GM12878 (cell line): ENCODE measurements at regions not wholly inside any gene's neighbourhood (a gene's known extent, or its start where the extent isn't known, plus 50 kb on each side); places are given as distances from the start of the nearest gene placed in this dataset.

ENCODE experiments used
- ATAC-seq: fragments of 200-7000 bp; cut with Tn5 transposase; 3 replicates; pipeline ENCODE4 v1.9.1; 2020; ENCODE audit warnings: mild to moderate bottlenecking, moderate library complexity
- BruUV-seq: library from RNA; stranded (reverse); fragments of 400-500 nt; replicated peaks from 2 replicates; lab custom pipeline; 2021; lab: Mats Ljungman, UMichigan
- CTCF ChIA-PET: fragments of 300-600 bp; sonication (Branson Sonifier 250); formaldehyde crosslinking; extraction: SDS; loops from one replicate; lab custom pipeline; 2021; ENCODE audit warnings: inconsistent platforms; lab: Yijun Ruan, JAX
- POLR2A ChIA-PET: fragments of 350-600 bp; formaldehyde crosslinking; extraction: SDS; loops from one replicate; lab custom pipeline; 2021; ENCODE audit warnings: inconsistent platforms; lab: Charles Lee
- RAD21 ChIA-PET: fragments of 300-600 bp; sonication (Branson Sonifier 250); formaldehyde crosslinking; loops from one replicate; lab custom pipeline; 2023; ENCODE audit warnings: antibody characterized with exemption; ENCODE audit not compliant: unreplicated experiment; lab: Charles Lee
- SMC1A ChIA-PET: fragments of 300-600 bp; sonication (Branson Sonifier 250); formaldehyde crosslinking; loops from one replicate; lab custom pipeline; 2023; ENCODE audit not compliant: unreplicated experiment, uncharacterized antibody; lab: Charles Lee
- DNase-seq: peaks from one replicate; pipeline ENCODE4 v3.0.0-alpha.2; 2011; ENCODE audit warnings: low read depth, low spot score
- FAIRE-seq: peaks from 3 replicates; lab custom pipeline; 2011; peaks lifted over from hg19 to GRCh38; lab: Jason Lieb, UNC
- H2AFZ ChIP-seq: 2 replicates; pipeline ENCODE4 v1.6.0; 2011; ENCODE audit warnings: low read depth, low read length, control low read depth; ENCODE audit not compliant: control insufficient read depth
- H3K27ac ChIP-seq: 2 replicates; pipeline ENCODE4 v1.5.1; 2011; ENCODE audit warnings: control low read depth; ENCODE audit not compliant: control insufficient read depth, insufficient read depth
- H3K27me3 ChIP-seq, 2 experiments: replicated peaks in 1 of 2; 2 replicates each; pipeline versions ENCODE4 v1.6.0 to v1.6.1; 2011; ENCODE audit warnings: low read length in 1 of 2; ENCODE audit not compliant: control insufficient read depth in 2 of 2, insufficient read depth in 2 of 2
- H3K36me3 ChIP-seq, 2 experiments: 2 replicates each; pipeline ENCODE4 v1.5.1; 2011; ENCODE audit warnings: low read length in 1 of 2; ENCODE audit not compliant: control insufficient read depth in 2 of 2, insufficient read depth in 2 of 2
- H3K4me1 ChIP-seq: 2 replicates; pipeline ENCODE4 v1.6.1; 2011; ENCODE audit warnings: mild to moderate bottlenecking, low read length, moderate library complexity, mixed read lengths; ENCODE audit not compliant: control insufficient read depth, insufficient read depth
- H3K4me2 ChIP-seq: 2 replicates; pipeline ENCODE4 v1.6.0; 2011; ENCODE audit warnings: control low read depth; ENCODE audit not compliant: control insufficient read depth, insufficient read depth
- H3K4me3 ChIP-seq: fragments of 200-600 bp; sonication (generic); 2 replicates; pipeline ENCODE4 v1.5.1; 2016
- H3K79me2 ChIP-seq: 2 replicates; pipeline ENCODE4 v1.6.0; 2011; ENCODE audit warnings: low read length; ENCODE audit not compliant: control insufficient read depth, insufficient read depth
- H3K9ac ChIP-seq: 2 replicates; pipeline ENCODE4 v1.8.0; 2011; ENCODE audit warnings: low read length, control low read depth, mixed read lengths; ENCODE audit not compliant: control insufficient read depth, insufficient read depth
- H3K9me3 ChIP-seq: replicated peaks from 3 replicates; pipeline ENCODE4 v1.5.1; 2011; ENCODE audit warnings: mild to moderate bottlenecking, low read length; ENCODE audit not compliant: control insufficient read depth, insufficient read depth
- H4K20me1 ChIP-seq: 2 replicates; pipeline ENCODE4 v1.6.0; 2011; ENCODE audit not compliant: control insufficient read depth, insufficient read depth
- CBX5 ChIP-seq: sonication (generic); IDR thresholded peaks from 2 replicates; pipeline ENCODE4 v1.6.1; 2016; ENCODE audit warnings: low read depth, moderate library complexity, mild to moderate bottlenecking, inconsistent platforms
- JUNB ChIP-seq: IDR thresholded peaks from 2 replicates; pipeline ENCODE4 v1.6.1; 2016; ENCODE audit warnings: antibody characterized with exemption, mild to moderate bottlenecking
- POLR2AphosphoS5 ChIP-seq: IDR thresholded peaks from 2 replicates; pipeline ENCODE4 v1.6.1; 2011; ENCODE audit warnings: mild to moderate bottlenecking, low read length, inconsistent platforms
- RAD51 ChIP-seq: fragments of 450-650 bp; IDR thresholded peaks from 2 replicates; pipeline ENCODE4 v1.6.1; 2016; ENCODE audit warnings: moderate library complexity, mild to moderate bottlenecking, inconsistent platforms
- SKIL ChIP-seq: fragments of 450-650 bp; IDR thresholded peaks from 2 replicates; pipeline ENCODE4 v1.6.1; 2017; ENCODE audit warnings: mild to moderate bottlenecking, low read depth, inconsistent platforms; ENCODE audit not compliant: poor library complexity, severe bottlenecking
- SMARCA5 ChIP-seq: fragments of 450-650 bp; IDR thresholded peaks from 2 replicates; pipeline ENCODE4 v1.6.1; 2017; ENCODE audit warnings: mild to moderate bottlenecking
- SPI1 ChIP-seq: IDR thresholded peaks from 2 replicates; pipeline ENCODE4 v1.6.1; 2011; ENCODE audit warnings: low read depth, mild to moderate bottlenecking, low read length, moderate library complexity, borderline replicate concordance; ENCODE audit not compliant: insufficient read depth
- YY1 ChIP-seq: IDR thresholded peaks from 2 replicates; pipeline ENCODE4 v1.6.1; 2011; ENCODE audit warnings: low read depth, mild to moderate bottlenecking, low read length
- ZBTB11 ChIP-seq: fragments of 450-650 bp; formaldehyde crosslinking; IDR thresholded peaks from 2 replicates; pipeline ENCODE4 v1.5.0; 2022; ENCODE audit warnings: mild to moderate bottlenecking, missing genetic modification characterization
- ZNF217 ChIP-seq: fragments of 450-650 bp; IDR thresholded peaks from 2 replicates; pipeline ENCODE4 v1.6.1; 2017; ENCODE audit warnings: antibody characterized with exemption, mild to moderate bottlenecking
- ZNF622 ChIP-seq: fragments of 450-650 bp; IDR thresholded peaks from 2 replicates; pipeline ENCODE4 v1.6.1; 2017; ENCODE audit warnings: mild to moderate bottlenecking, inconsistent platforms
- WGBS: methylation state at CpG from one replicate; pipeline ENCODE4 v1.1.6; 2016; ENCODE audit warnings: low lambda C conversion rate; ENCODE audit not compliant: insufficient replicate concordance, insufficient coverage; ENCODE audit errors: missing lambda C conversion rate; 5-methylcytosine and 5-hydroxymethylcytosine counted together
- in situ Hi-C: fragments of 300-500 bp; cut with MboI; formaldehyde crosslinking; loops from 9 replicates; pipeline ENCODE4 v1.14.3; 2018; ENCODE audit warnings: mixed read lengths
- intact Hi-C: fragments of 100-400 bp; cut with micrococcal nuclease; formaldehyde crosslinking; loops from one replicate; pipeline ENCODE4 v1.14.2; 2022; ENCODE audit not compliant: unreplicated experiment
- TF ChIP-seq, protein P1 (sequence below): fragments of 450-650 bp; formaldehyde crosslinking; IDR thresholded peaks from 2 replicates; pipeline ENCODE4 v1.4.0; 2022; ENCODE audit warnings: mild to moderate bottlenecking, moderate library complexity
- TF ChIP-seq, protein P2 (sequence below): IDR thresholded peaks from 2 replicates; pipeline ENCODE4 v1.6.1; 2012; ENCODE audit warnings: low read length, inconsistent platforms
- TF ChIP-seq, protein P3 (sequence below): IDR thresholded peaks from 2 replicates; pipeline ENCODE4 v1.6.1; 2011; ENCODE audit warnings: low read depth, low read length, improper control_type of control experiment, borderline replicate concordance
- TF ChIP-seq, protein P4 (sequence below): IDR thresholded peaks from 2 replicates; pipeline ENCODE4 v1.6.1; 2012; ENCODE audit warnings: low read depth, low read length, improper control_type of control experiment

DNA sequence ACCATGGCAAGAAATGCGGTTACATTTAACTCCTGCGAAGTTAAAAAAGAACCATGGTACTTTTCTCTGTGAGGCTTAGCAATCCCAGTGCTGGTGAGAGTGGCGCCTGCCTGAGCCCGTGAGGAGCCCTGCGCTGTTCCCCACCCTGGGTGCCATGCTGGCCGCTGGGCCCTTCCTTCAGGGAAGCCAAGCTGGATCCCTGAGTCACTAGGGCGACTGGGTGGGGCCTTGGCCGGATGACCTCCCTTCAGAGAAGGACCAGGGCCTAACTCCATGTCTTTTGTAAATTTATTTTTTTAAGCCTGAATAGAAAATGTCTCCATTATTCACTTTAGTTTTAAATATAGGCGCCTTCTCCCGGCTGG lies 209.1 kb downstream of the ERMARD start:
- DNase-seq: no peak
- ChIA-PET SMC1A (no interaction called here), RAD21 (no interaction called here), CTCF (no interaction called here), POLR2A (no interaction called here)
- Histone ChIP-seq H3K79me2 (no peaks in the 10 kb centered on the region), H4K20me1 (no peaks in the 10 kb centered on the region), H3K4me1 (no peaks in the 10 kb centered on the region), H3K4me3 (no peak overlapping the region), H3K27me3 (no peaks in the 10 kb centered on the region), H3K36me3 (no peaks in the 10 kb centered on the region), H3K9me3 (no peaks in the 10 kb centered on the region; the same call in 2 of the 3 replicates), H3K4me2 (no peak overlapping the region), H2AFZ (no peak overlapping the region), H3K9ac (no peak overlapping the region), H3K27ac (no peak overlapping the region)
- intact Hi-C loops (no loop called here), in situ Hi-C loops (no loop called here)
- FAIRE-seq: no peak
- WGBS: 60% methylated on average over 10 of the region's 10 CpGs
- BruUV-seq: no TSS peak
- ATAC-seq: no peak
- TF ChIP-seq, protein P1, sequence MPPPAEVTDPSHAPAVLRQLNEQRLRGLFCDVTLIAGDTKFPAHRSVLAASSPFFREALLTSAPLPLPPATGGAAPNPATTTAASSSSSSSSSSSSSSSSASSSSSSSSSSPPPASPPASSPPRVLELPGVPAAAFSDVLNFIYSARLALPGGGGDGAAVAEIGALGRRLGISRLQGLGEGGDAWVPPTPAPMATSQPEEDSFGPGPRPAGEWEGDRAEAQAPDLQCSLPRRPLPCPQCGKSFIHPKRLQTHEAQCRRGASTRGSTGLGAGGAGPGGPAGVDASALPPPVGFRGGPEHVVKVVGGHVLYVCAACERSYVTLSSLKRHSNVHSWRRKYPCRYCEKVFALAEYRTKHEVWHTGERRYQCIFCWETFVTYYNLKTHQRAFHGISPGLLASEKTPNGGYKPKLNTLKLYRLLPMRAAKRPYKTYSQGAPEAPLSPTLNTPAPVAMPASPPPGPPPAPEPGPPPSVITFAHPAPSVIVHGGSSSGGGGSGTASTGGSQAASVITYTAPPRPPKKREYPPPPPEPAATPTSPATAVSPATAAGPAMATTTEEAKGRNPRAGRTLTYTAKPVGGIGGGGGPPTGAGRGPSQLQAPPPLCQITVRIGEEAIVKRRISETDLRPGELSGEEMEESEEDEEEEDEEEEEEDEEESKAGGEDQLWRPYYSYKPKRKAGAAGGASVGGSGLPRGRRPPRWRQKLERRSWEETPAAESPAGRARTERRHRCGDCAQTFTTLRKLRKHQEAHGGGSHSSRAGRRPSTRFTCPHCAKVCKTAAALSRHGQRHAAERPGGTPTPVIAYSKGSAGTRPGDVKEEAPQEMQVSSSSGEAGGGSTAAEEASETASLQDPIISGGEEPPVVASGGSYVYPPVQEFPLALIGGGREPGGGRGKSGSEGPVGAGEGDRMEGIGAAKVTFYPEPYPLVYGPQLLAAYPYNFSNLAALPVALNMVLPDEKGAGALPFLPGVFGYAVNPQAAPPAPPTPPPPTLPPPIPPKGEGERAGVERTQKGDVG (CRISPR knock-in tag): no peak
- TF ChIP-seq SMARCA5: no peak
- no peak for TF ChIP-seq ZNF622
- no peak for TF ChIP-seq RAD51
- TF ChIP-seq SKIL: no peak
- TF ChIP-seq, protein P2, sequence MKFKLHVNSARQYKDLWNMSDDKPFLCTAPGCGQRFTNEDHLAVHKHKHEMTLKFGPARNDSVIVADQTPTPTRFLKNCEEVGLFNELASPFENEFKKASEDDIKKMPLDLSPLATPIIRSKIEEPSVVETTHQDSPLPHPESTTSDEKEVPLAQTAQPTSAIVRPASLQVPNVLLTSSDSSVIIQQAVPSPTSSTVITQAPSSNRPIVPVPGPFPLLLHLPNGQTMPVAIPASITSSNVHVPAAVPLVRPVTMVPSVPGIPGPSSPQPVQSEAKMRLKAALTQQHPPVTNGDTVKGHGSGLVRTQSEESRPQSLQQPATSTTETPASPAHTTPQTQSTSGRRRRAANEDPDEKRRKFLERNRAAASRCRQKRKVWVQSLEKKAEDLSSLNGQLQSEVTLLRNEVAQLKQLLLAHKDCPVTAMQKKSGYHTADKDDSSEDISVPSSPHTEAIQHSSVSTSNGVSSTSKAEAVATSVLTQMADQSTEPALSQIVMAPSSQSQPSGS: no peak
- TF ChIP-seq JUNB: no peak
- no peak for TF ChIP-seq ZBTB11
- TF ChIP-seq, protein P3, sequence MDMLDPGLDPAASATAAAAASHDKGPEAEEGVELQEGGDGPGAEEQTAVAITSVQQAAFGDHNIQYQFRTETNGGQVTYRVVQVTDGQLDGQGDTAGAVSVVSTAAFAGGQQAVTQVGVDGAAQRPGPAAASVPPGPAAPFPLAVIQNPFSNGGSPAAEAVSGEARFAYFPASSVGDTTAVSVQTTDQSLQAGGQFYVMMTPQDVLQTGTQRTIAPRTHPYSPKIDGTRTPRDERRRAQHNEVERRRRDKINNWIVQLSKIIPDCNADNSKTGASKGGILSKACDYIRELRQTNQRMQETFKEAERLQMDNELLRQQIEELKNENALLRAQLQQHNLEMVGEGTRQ: no peak
- TF ChIP-seq SPI1: no peak
- TF ChIP-seq, protein P4, sequence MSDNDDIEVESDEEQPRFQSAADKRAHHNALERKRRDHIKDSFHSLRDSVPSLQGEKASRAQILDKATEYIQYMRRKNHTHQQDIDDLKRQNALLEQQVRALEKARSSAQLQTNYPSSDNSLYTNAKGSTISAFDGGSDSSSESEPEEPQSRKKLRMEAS: no peak
- no peak for TF ChIP-seq CBX5
- no peak for TF ChIP-seq POLR2AphosphoS5
- no peak for TF ChIP-seq ZNF217
- TF ChIP-seq YY1: no peak
